H4 (cell line): ENCODE measurements at regions not wholly inside any gene's neighbourhood (a gene's known extent, or its start where the extent isn't known, plus 50 kb on each side); places are given as distances from the start of the nearest gene placed in this dataset.
A peak's percentile ranks its signal among the peaks of the same experiment; 100 is the strongest.

Experiments used
- DNase-seq: peaks from one replicate; pipeline ENCODE4 v3.0.0-alpha.2; 2015; ENCODE audit warnings: low spot score

GRCh38 chr14:65250162-65250495 lies 147.8 kb upstream of the MAX start:
- DNase-seq = no peak

- no peak for DNase-seq
These were observed 148.9 kb upstream of the MAX start for GRCh38 chr14:65251213-65251612.

- DNase-seq = no peak
These were observed 150.4 kb upstream of the MAX start for GRCh38 chr14:65252482-65253255.

- DNase-seq = peak; percentile 60
These were observed 152.8 kb upstream of the MAX start for GRCh38 chr14:65255029-65255545.

GRCh38 chr14:65255583-65256461 lies 153.5 kb upstream of the MAX start:
- DNase-seq = no peak

- no peak for DNase-seq
These were observed 154.4 kb upstream of the MAX start for GRCh38 chr14:65256714-65257113.

GRCh38 chr14:65257425-65257824 lies 155.1 kb upstream of the FUT8 start:
- DNase-seq = no peak

- DNase-seq = no peak
These were observed 154.1 kb upstream of the FUT8 start for GRCh38 chr14:65258391-65258790.

GRCh38 chr14:65259000-65259399 lies 153.5 kb upstream of the FUT8 start:
- DNase-seq = no peak

GRCh38 chr14:65260786-65261185 lies 151.7 kb upstream of the FUT8 start:
- no peak for DNase-seq

- no peak for DNase-seq
These were observed 151.1 kb upstream of the FUT8 start for GRCh38 chr14:65261425-65261920.

GRCh38 chr14:65261946-65262345 lies 150.6 kb upstream of the FUT8 start:
- DNase-seq = no peak

GRCh38 chr14:65263177-65263788 lies 149.2 kb upstream of the FUT8 start:
- DNase-seq = no peak

- no peak for DNase-seq
These were observed 144.7 kb upstream of the FUT8 start for GRCh38 chr14:65267856-65268255.

GRCh38 chr14:65268594-65268993 lies 143.9 kb upstream of the FUT8 start:
- no peak for DNase-seq

- no peak for DNase-seq
These were observed 142.8 kb upstream of the FUT8 start for GRCh38 chr14:65269732-65270131.

- DNase-seq = no peak
These were observed 135.5 kb upstream of the FUT8 start for GRCh38 chr14:65277027-65277426.

- DNase-seq = no peak
These were observed 134.8 kb upstream of the FUT8 start for GRCh38 chr14:65277580-65278270.

GRCh38 chr14:65278589-65278988 lies 133.9 kb upstream of the FUT8 start:
- DNase-seq = no peak

GRCh38 chr14:65279510-65279909 lies 133.0 kb upstream of the FUT8 start:
- DNase-seq = no peak

- DNase-seq = no peak
These were observed 132.6 kb upstream of the FUT8 start for GRCh38 chr14:65279958-65280357.

GRCh38 chr14:65280653-65281052 lies 131.9 kb upstream of the FUT8 start:
- no peak for DNase-seq
